ENCODE measurements at regions not wholly inside any gene's neighbourhood (a gene's known extent, or its start where the extent isn't known, plus 50 kb on each side); places are given as distances from the start of the nearest gene placed in this dataset.

DNA sequence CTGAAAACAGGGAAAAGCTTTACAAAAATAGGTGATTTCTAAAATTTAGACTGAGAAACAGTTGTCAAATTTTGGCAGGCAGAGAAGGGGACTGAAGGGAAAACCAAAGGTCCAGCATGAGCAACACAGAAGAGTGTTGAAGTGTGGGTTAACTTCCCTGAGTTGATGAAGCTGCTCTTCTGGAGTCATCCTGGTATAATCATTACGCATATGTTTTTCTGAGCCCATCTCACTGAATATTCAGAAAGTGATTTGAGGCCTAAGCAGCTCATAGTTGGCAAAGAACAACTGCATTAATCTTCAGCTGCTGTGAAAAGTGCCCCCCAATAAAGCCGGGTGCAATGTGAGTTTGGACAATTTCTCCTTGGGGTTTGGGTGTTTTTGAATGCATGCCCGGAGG lies 115.0 kb upstream of the RBBP6 start:
- TF ChIP-seq POLR2A (IDR thresholded peaks at IDR 0.05; ENCODE audit: low read length) = no peak
- no peak for TF ChIP-seq GATA1 (IDR thresholded peaks at IDR 0.05; ENCODE audit: low read depth, low read length)
